ENCODE measurements at regions not wholly inside any gene's neighbourhood (a gene's known extent, or its start where the extent isn't known, plus 50 kb on each side); places are given as distances from the start of the nearest gene placed in this dataset.

- peaks cover 18% of the 10 kb centered on the region for H3K9me3 Mint-ChIP-seq
- TF ChIP-seq, protein P1, sequence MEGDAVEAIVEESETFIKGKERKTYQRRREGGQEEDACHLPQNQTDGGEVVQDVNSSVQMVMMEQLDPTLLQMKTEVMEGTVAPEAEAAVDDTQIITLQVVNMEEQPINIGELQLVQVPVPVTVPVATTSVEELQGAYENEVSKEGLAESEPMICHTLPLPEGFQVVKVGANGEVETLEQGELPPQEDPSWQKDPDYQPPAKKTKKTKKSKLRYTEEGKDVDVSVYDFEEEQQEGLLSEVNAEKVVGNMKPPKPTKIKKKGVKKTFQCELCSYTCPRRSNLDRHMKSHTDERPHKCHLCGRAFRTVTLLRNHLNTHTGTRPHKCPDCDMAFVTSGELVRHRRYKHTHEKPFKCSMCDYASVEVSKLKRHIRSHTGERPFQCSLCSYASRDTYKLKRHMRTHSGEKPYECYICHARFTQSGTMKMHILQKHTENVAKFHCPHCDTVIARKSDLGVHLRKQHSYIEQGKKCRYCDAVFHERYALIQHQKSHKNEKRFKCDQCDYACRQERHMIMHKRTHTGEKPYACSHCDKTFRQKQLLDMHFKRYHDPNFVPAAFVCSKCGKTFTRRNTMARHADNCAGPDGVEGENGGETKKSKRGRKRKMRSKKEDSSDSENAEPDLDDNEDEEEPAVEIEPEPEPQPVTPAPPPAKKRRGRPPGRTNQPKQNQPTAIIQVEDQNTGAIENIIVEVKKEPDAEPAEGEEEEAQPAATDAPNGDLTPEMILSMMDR (IDR thresholded peaks at IDR 0.05), result no peak
- no peak overlapping the region for H3K27ac Mint-ChIP-seq
- H3K36me3 Mint-ChIP-seq (ENCODE audit: low read depth), result peaks cover 7% of the 10 kb centered on the region
- no peak overlapping the region for H3K4me3 Mint-ChIP-seq
- H3K4me1 Mint-ChIP-seq, result peaks cover 5% of the 10 kb centered on the region
- no peak for DNase-seq
- H3K27me3 Mint-ChIP-seq (ENCODE audit: low read depth, poor library complexity), result peaks cover 5% of the 10 kb centered on the region
Measured at GRCh38 chr14:96965885-96966595, 168.9 kb downstream of the VRK1 start.

GRCh38 chr14:96975116-96975515, 177.9 kb downstream of the VRK1 start:
- no peak overlapping the region for H3K4me3 Mint-ChIP-seq
- TF ChIP-seq, protein P1 (IDR thresholded peaks at IDR 0.05), result no peak
- H3K9me3 Mint-ChIP-seq, result peaks cover 48% of the 10 kb centered on the region

GRCh38 chr14:96978525-96979272, 181.5 kb downstream of the VRK1 start:
- Mint-ChIP-seq H3K27ac (no peak overlapping the region), H3K4me1 (peaks cover 18% of the 10 kb centered on the region), H3K4me3 (no peak overlapping the region), H3K9me3 (peaks cover 33% of the 10 kb centered on the region), H3K27me3 (ENCODE audit: low read depth, poor library complexity) (peaks cover 8% of the 10 kb centered on the region), H3K36me3 (ENCODE audit: low read depth) (peaks cover 21% of the 10 kb centered on the region)
- TF ChIP-seq, protein P1 (IDR thresholded peaks at IDR 0.05), result no peak
- DNase-seq, result no peak

More at GRCh38 chr14:96975116-96975515, 177.9 kb downstream of the VRK1 start:
- H3K36me3 Mint-ChIP-seq (ENCODE audit: low read depth), result peaks cover 23% of the 10 kb centered on the region
- H3K4me1 Mint-ChIP-seq, result peaks cover 18% of the 10 kb centered on the region
- H3K27me3 Mint-ChIP-seq (ENCODE audit: low read depth, poor library complexity), result peaks cover 2% of the 10 kb centered on the region
- no peak for DNase-seq
- H3K27ac Mint-ChIP-seq, result no peak overlapping the region

DNA sequence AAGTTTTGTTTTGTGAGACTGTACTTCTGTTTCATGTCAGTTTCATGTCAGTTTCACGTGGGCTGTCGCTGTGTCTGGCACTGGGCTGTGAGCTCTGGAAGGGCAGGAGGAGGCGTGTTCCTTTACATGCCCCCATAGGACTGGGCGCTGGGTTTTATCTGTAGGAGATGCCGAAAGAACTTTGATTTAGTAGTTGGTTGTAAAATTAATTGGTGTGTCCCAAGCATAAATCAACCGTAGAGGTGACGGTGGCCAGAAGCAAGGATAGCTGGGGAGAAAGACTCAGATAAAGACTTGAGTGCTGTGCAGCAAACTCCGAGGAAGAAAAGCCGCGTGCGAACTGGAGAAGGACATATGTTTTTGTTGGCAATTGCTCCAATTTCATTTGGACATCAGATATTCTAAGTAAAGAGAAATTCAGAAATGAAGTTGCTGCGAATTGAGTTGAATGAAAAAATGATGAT, 182.5 kb downstream of the VRK1 start:
- H3K4me1 Mint-ChIP-seq, result peaks cover 18% of the 10 kb centered on the region
- peak; percentile 31 for DNase-seq
- H3K4me3 Mint-ChIP-seq, result no peak overlapping the region
- H3K36me3 Mint-ChIP-seq (ENCODE audit: low read depth), result peaks cover 14% of the 10 kb centered on the region
- H3K27me3 Mint-ChIP-seq (ENCODE audit: low read depth, poor library complexity), result peaks cover 11% of the 10 kb centered on the region
- H3K27ac Mint-ChIP-seq, result no peak overlapping the region
- H3K9me3 Mint-ChIP-seq, result peaks cover 24% of the 10 kb centered on the region
- TF ChIP-seq, protein P1 (IDR thresholded peaks at IDR 0.05), result no peak

DNA sequence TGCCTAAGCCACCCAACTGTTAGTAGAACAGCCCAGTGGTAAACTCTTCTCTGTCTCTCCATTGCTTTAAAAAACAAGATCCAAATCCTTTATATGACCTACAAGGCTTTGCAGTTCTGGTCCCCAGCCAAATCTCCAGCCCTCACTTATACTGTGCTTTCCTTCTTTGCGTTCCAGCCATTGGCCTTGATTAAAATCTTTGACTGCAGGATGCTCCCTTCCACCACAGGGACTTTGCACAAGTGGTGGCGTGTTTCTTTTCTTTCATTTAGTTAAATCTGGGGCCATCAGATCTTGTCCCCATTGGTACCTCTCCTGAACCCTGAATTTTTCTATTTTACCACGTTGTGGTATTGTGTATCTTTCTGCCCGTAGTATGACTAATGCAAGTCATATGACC, 183.7 kb downstream of the VRK1 start:
- TF ChIP-seq, protein P1 (IDR thresholded peaks at IDR 0.05), result no peak
- no peak for DNase-seq
- peaks cover 18% of the 10 kb centered on the region for H3K4me1 Mint-ChIP-seq
- no peak overlapping the region for H3K4me3 Mint-ChIP-seq
- peaks cover 11% of the 10 kb centered on the region for H3K27me3 Mint-ChIP-seq (ENCODE audit: low read depth, poor library complexity)
- H3K36me3 Mint-ChIP-seq (ENCODE audit: low read depth), result peaks cover 2% of the 10 kb centered on the region
- H3K9me3 Mint-ChIP-seq, result peaks cover 12% of the 10 kb centered on the region
- no peak overlapping the region for H3K27ac Mint-ChIP-seq

All from nephron progenitor cell (in vitro differentiated cells).